H1 (cell line): ENCODE measurements at regions not wholly inside any gene's neighbourhood (a gene's known extent, or its start where the extent isn't known, plus 50 kb on each side); places are given as distances from the start of the nearest gene placed in this dataset.

Experiments used
- CTCF ChIA-PET: fragments of 300-600 bp; sonication (Branson Sonifier 250); formaldehyde crosslinking; loops from one replicate; lab custom pipeline; 2021; ENCODE audit not compliant: partially characterized antibody; lab: Charles Lee
- POLR2A ChIA-PET: fragments of 300-600 bp; sonication (Branson Sonifier 250); formaldehyde crosslinking; loops from one replicate; lab custom pipeline; 2021; ENCODE audit warnings: inconsistent platforms; ENCODE audit not compliant: partially characterized antibody; lab: Charles Lee
- DNase-seq, 2 experiments: peaks; one replicate each; pipeline versions ENCODE4 v3.0.0 to v3.0.0-alpha.2; 2010 to 2022; ENCODE audit warnings: low spot score in 2 of 2, low read depth in 1 of 2, mixed read lengths in 1 of 2
- FAIRE-seq: peaks from 2 replicates; lab custom pipeline; 2011; peaks lifted over from hg19 to GRCh38; lab: Jason Lieb, UNC
- H2AFZ ChIP-seq: 2 replicates; pipeline ENCODE4 v1.8.1; 2012; ENCODE audit warnings: low read length, inconsistent platforms
- H2AK5ac ChIP-seq: 2 replicates; pipeline ENCODE4 v1.6.1; 2013; ENCODE audit warnings: low read depth, low read length
- H2BK120ac ChIP-seq: replicated peaks from 2 replicates; pipeline ENCODE3; 2013; ENCODE audit warnings: low read depth, low read length, inconsistent platforms
- H2BK12ac ChIP-seq: 2 replicates; pipeline ENCODE4 v1.6.1; 2013; ENCODE audit warnings: low read depth, low read length
- H2BK15ac ChIP-seq: 2 replicates; pipeline ENCODE4 v1.6.1; 2013; ENCODE audit warnings: low read length
- H2BK20ac ChIP-seq: 2 replicates; pipeline ENCODE4 v1.6.1; 2013; ENCODE audit warnings: low read length
- H2BK5ac ChIP-seq: 2 replicates; pipeline ENCODE4 v1.6.1; 2013; ENCODE audit warnings: low read depth, low read length
- H3K14ac ChIP-seq: 2 replicates; pipeline ENCODE4 v1.6.1; 2013; ENCODE audit warnings: inconsistent platforms; ENCODE audit not compliant: insufficient read length
- H3K18ac ChIP-seq: 2 replicates; pipeline ENCODE4 v1.6.1; 2013; ENCODE audit warnings: low read length; ENCODE audit errors: extremely low read depth
- H3K23ac ChIP-seq: 2 replicates; pipeline ENCODE4 v1.6.1; 2013; ENCODE audit warnings: inconsistent platforms; ENCODE audit not compliant: insufficient read length
- H3K23me2 ChIP-seq: 2 replicates; pipeline ENCODE4 v1.6.1; 2013; ENCODE audit warnings: low read depth, low read length
- H3K27ac ChIP-seq: 2 replicates; pipeline ENCODE4 v1.6.1; 2011; ENCODE audit warnings: low read depth, low read length, inconsistent platforms
- H3K27me3 ChIP-seq, 4 experiments: replicated peaks in 1 of 4; 1 replicate in 1 of 4; 2 replicates in 3 of 4; pipeline versions ENCODE4 v1.6.1 to v1.8.1; 2011 to 2013; ENCODE audit warnings: low read length in 3 of 4, mild to moderate bottlenecking in 3 of 4, inconsistent platforms in 2 of 4, mixed read lengths in 2 of 4, moderate library complexity in 1 of 4; ENCODE audit not compliant: control insufficient read depth in 3 of 4, insufficient read depth in 3 of 4; ENCODE audit errors: extremely low read depth in 1 of 4
- H3K36me3 ChIP-seq, 4 experiments: 2 replicates each; pipeline versions ENCODE4 v1.6.1 to v1.8.1; 2011 to 2013; ENCODE audit warnings: mild to moderate bottlenecking in 4 of 4, low read length in 3 of 4, moderate library complexity in 2 of 4, control low read depth in 1 of 4, inconsistent platforms in 1 of 4; ENCODE audit not compliant: insufficient read depth in 4 of 4, control insufficient read depth in 2 of 4
- H3K4ac ChIP-seq: replicated peaks from 2 replicates; pipeline ENCODE3; 2013; ENCODE audit warnings: low read length, low read depth, mixed read lengths, inconsistent platforms; ENCODE audit not compliant: insufficient read length
- H3K4me1 ChIP-seq, 4 experiments: replicated peaks in 1 of 4; 1 replicate in 1 of 4; 2 replicates in 3 of 4; pipeline versions ENCODE4 v1.6.1 to v1.8.1; 2011 to 2013; ENCODE audit warnings: low read length in 3 of 4, inconsistent platforms in 2 of 4, mixed read lengths in 1 of 4; ENCODE audit not compliant: insufficient read depth in 4 of 4, control insufficient read depth in 3 of 4
- H3K4me2 ChIP-seq, 2 experiments: 2 replicates each; pipeline versions ENCODE4 v1.6.1 to v1.8.1; 2011 to 2013; ENCODE audit warnings: low read depth in 2 of 2, low read length in 2 of 2, control low read depth in 1 of 2, inconsistent platforms in 1 of 2, mild to moderate bottlenecking in 1 of 2; ENCODE audit not compliant: insufficient read depth in 1 of 2
- H3K4me3 ChIP-seq, 4 experiments: fragments of 200-600, 300-600 bp in 1 of 4; sonication (generic), shearing (Covaris generic), sonication (Bioruptor Twin) in 1 of 4; 2 replicates each; pipeline versions ENCODE4 v1.5.1 to v1.8.1; 2011 to 2016; ENCODE audit warnings: low read length in 4 of 4, low read depth in 3 of 4, control low read depth in 2 of 4, inconsistent platforms in 2 of 4, mild to moderate bottlenecking in 2 of 4, mixed read lengths in 1 of 4, moderate library complexity in 1 of 4; ENCODE audit not compliant: insufficient read depth in 2 of 4; ENCODE audit errors: extremely low read depth in 1 of 4
- H3K56ac ChIP-seq: replicated peaks from 2 replicates; pipeline ENCODE3; 2013; ENCODE audit warnings: low read depth, mild to moderate bottlenecking, mixed read lengths, low read length, inconsistent platforms; ENCODE audit not compliant: insufficient read length
- H3K79me1 ChIP-seq: 2 replicates; pipeline ENCODE4 v1.6.1; 2013; ENCODE audit warnings: low read depth, low read length, control low read depth
- H3K79me2 ChIP-seq, 2 experiments: 2 replicates each; pipeline versions ENCODE4 v1.6.1 to v1.8.1; 2012 to 2013; ENCODE audit warnings: low read length in 2 of 2, mild to moderate bottlenecking in 2 of 2, inconsistent platforms in 1 of 2; ENCODE audit not compliant: insufficient read depth in 2 of 2, control insufficient read depth in 1 of 2
- H3K9ac ChIP-seq, 4 experiments: replicated peaks in 1 of 4; 1 replicate in 1 of 4; 2 replicates in 3 of 4; pipeline versions ENCODE4 v1.6.1 to v1.8.1; 2011 to 2013; ENCODE audit warnings: low read depth in 3 of 4, low read length in 3 of 4, control low read depth in 2 of 4, mild to moderate bottlenecking in 2 of 4, moderate library complexity in 2 of 4, inconsistent platforms in 1 of 4; ENCODE audit errors: extremely low read depth in 1 of 4
- H3K9me3 ChIP-seq, 2 experiments: 2 replicates each; pipeline versions ENCODE4 v1.6.1 to v1.8.1; 2012 to 2013; ENCODE audit warnings: mild to moderate bottlenecking in 2 of 2, moderate library complexity in 2 of 2, control low read depth in 1 of 2, inconsistent platforms in 1 of 2, low read depth in 1 of 2, low read length in 1 of 2, mixed read lengths in 1 of 2; ENCODE audit not compliant: insufficient read depth in 2 of 2
- H4K20me1 ChIP-seq, 2 experiments: replicated peaks in 1 of 2; 2 replicates each; pipeline versions ENCODE3 to v1.8.1; 2011 to 2013; ENCODE audit warnings: inconsistent platforms in 2 of 2, low read length in 2 of 2, mild to moderate bottlenecking in 1 of 2; ENCODE audit not compliant: insufficient read depth in 2 of 2, control insufficient read depth in 1 of 2
- H4K5ac ChIP-seq: 2 replicates; pipeline ENCODE4 v1.6.1; 2013; ENCODE audit warnings: low read length, low read depth, mixed read lengths, inconsistent platforms; ENCODE audit not compliant: insufficient read length
- H4K8ac ChIP-seq: 2 replicates; pipeline ENCODE4 v1.8.0; 2013; ENCODE audit warnings: mild to moderate bottlenecking, moderate library complexity, low read length, inconsistent platforms; ENCODE audit not compliant: insufficient read depth; ENCODE audit errors: extremely low read depth
- H4K91ac ChIP-seq: replicated peaks from 2 replicates; pipeline ENCODE3; 2013; ENCODE audit warnings: low read length, mixed read lengths, inconsistent platforms; ENCODE audit not compliant: insufficient read length
- EGR1 ChIP-seq: IDR thresholded peaks from 2 replicates; pipeline ENCODE4 v1.6.1; 2011; ENCODE audit warnings: low read depth, low read length, borderline replicate concordance
- KDM4A ChIP-seq: IDR thresholded peaks from one replicate; pipeline ENCODE4 v1.7.1; 2012; ENCODE audit warnings: low read depth, mild to moderate bottlenecking, moderate library complexity, low read length, inconsistent platforms; ENCODE audit not compliant: severe bottlenecking

DNA sequence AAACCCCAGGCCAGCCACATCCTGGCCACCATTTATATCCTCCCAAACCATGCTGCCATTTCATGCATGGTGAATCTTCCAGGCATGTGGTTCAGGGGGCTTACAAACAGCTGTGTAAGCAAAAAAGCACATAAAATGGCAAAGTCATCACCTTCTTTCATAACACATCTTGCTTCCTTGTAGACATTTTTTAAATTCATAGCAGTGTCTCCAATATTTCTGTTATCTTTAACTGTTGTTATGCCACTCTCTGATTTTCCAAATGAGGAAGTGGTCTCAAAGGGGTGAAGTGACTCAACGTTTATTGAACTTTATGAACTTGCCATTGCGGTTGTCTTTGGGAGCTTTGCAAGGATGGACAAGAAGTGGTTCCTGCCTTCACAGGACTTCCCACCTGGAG lies 264.4 kb downstream of the MEX3B start (continued):
- TF ChIP-seq KDM4A = no peak

DNA sequence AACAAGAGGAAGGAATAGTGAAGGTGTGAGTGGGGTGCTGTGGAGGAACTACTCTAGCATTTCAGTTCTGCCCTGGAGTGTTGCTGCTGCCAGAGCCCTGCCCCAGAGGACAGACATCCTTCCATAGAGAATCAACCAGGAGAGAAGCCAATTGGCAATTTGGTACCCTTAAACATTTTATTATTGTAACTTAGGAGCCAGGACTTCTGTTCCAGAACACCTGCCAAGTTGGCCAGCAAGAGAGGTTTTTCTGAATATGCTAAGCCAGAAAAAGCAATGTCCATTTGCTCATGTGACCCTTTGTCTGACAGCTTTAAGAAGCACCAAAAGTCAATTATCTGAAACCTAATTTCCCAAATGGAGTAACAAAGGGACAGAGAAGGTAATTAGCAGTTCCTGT lies 264.9 kb downstream of the MEX3B start:
- no peak overlapping the region for H2AK5ac ChIP-seq
- no peaks in the 10 kb centered on the region; the same call in 1 of the 2 replicates for H3K79me1 ChIP-seq
- H3K23ac ChIP-seq = no peak overlapping the region
- no peak overlapping the region for H3K27ac ChIP-seq
- POLR2A ChIA-PET = no interaction called here
- H3K9me3 ChIP-seq = 0 out of 4 replicates have a peak, but pooled peaks cover 0 to 2% of the 10 kb centered on the region in 2 experiments
- no peak overlapping the region for H2BK15ac ChIP-seq
- H4K8ac ChIP-seq = no peak overlapping the region
- no peaks in the 10 kb centered on the region for H3K23me2 ChIP-seq
- H3K9ac ChIP-seq = no peak overlapping the region
- DNase-seq (peak in 1 of 2 experiments; percentile 7), FAIRE-seq (no peak)
- no peak overlapping the region for H3K14ac ChIP-seq
- H2BK120ac ChIP-seq = no peak overlapping the region
- no peak overlapping the region for H2BK20ac ChIP-seq
- H4K91ac ChIP-seq = no peak overlapping the region
- CTCF ChIA-PET = interaction anchor here (1.0 kb wide), 1 partner anchor 14 kb away, joined by 4 read pairs; no protein-coding TSS in a partner anchor
- H3K79me2 ChIP-seq = no peaks in the 10 kb centered on the region; a peak in 2 of 4 replicates
- no peak overlapping the region for H3K18ac ChIP-seq
- no peaks in the 10 kb centered on the region for H3K27me3 ChIP-seq
- no peak overlapping the region for H2AFZ ChIP-seq
- no peak overlapping the region for H2BK5ac ChIP-seq
- H4K5ac ChIP-seq = no peak overlapping the region
- H3K36me3 ChIP-seq = peaks cover 0 to 3% (median 0%) of the 10 kb centered on the region in 4 experiments; a peak in 2 of 8 replicates
- H3K56ac ChIP-seq = no peak overlapping the region
- H4K20me1 ChIP-seq = peaks cover 0 to 3% of the 10 kb centered on the region in 2 experiments
- no peaks in the 10 kb centered on the region for H3K4me1 ChIP-seq
- no peak overlapping the region for H3K4me2 ChIP-seq
- H3K4ac ChIP-seq = no peak overlapping the region
- no peak overlapping the region for H2BK12ac ChIP-seq
- no peak overlapping the region for H3K4me3 ChIP-seq
- TF ChIP-seq EGR1 = no peak
